ENCODE measurements at regions not wholly inside any gene's neighbourhood (a gene's known extent, or its start where the extent isn't known, plus 50 kb on each side); places are given as distances from the start of the nearest gene placed in this dataset.

DNA sequence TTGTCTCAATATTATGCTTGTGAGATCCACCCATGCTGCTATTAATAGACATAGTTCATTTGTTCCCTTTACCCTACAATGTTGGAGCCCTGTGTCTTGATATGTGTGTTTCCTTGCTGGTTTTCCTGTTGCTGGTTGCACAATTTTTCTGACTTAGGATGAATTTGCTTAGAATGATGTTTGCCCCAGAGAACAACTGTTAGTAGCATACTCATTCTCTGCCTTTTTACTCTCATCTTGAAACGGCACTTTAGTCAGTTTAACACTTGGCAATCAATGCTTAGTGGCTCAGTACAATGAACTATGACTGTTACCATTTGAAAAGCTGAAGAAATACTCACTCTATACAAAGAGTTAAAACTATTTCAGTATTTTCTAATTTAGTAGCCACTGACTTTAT, 158.8 kb upstream of the NDST4 start:
- H3K27me3 Mint-ChIP-seq (ENCODE audit: insufficient read depth): peaks cover 5% of the 10 kb centered on the region
- no peak overlapping the region for H3K4me3 Mint-ChIP-seq
- peaks cover 1% of the 10 kb centered on the region for H3K9me3 Mint-ChIP-seq
- peaks cover 3% of the 10 kb centered on the region for H3K4me1 ChIP-seq (ENCODE audit: control insufficient read depth, insufficient read depth, low read length)
- no peaks in the 10 kb centered on the region for H3K36me3 ChIP-seq (ENCODE audit: control insufficient read depth, insufficient read depth, low read length)
- DNase-seq: no peak
- H3K9ac ChIP-seq (ENCODE audit: extremely low read depth, low read length, poor library complexity, severe bottlenecking): no peak overlapping the region
- TF ChIP-seq, protein P1, sequence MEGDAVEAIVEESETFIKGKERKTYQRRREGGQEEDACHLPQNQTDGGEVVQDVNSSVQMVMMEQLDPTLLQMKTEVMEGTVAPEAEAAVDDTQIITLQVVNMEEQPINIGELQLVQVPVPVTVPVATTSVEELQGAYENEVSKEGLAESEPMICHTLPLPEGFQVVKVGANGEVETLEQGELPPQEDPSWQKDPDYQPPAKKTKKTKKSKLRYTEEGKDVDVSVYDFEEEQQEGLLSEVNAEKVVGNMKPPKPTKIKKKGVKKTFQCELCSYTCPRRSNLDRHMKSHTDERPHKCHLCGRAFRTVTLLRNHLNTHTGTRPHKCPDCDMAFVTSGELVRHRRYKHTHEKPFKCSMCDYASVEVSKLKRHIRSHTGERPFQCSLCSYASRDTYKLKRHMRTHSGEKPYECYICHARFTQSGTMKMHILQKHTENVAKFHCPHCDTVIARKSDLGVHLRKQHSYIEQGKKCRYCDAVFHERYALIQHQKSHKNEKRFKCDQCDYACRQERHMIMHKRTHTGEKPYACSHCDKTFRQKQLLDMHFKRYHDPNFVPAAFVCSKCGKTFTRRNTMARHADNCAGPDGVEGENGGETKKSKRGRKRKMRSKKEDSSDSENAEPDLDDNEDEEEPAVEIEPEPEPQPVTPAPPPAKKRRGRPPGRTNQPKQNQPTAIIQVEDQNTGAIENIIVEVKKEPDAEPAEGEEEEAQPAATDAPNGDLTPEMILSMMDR (conservative IDR thresholded peaks at IDR 0.05): no peak
- 90% methylated on average over 1 of the region's 1 CpG; no CpG with 5 or more reads in 1 of the 2 experiments for WGBS, 2 experiments (ENCODE audit: insufficient coverage in 1 of 2, insufficient read length in 1 of 2)
- H3K36me3 Mint-ChIP-seq (ENCODE audit: low read depth): no peaks in the 10 kb centered on the region
- no peaks in the 10 kb centered on the region for H3K27me3 ChIP-seq (ENCODE audit: control insufficient read depth, insufficient read depth, low read length, poor library complexity, severe bottlenecking)
- no peak overlapping the region for H3K4me3 ChIP-seq (ENCODE audit: low read length)
- peaks cover 19% of the 10 kb centered on the region for H3K4me1 Mint-ChIP-seq
- H3K9me3 ChIP-seq (ENCODE audit: control insufficient read depth, low read length): no peaks in the 10 kb centered on the region
- no peak overlapping the region for H3K27ac Mint-ChIP-seq
- no peak overlapping the region for H3K27ac ChIP-seq (ENCODE audit: low read depth, low read length)

DNA sequence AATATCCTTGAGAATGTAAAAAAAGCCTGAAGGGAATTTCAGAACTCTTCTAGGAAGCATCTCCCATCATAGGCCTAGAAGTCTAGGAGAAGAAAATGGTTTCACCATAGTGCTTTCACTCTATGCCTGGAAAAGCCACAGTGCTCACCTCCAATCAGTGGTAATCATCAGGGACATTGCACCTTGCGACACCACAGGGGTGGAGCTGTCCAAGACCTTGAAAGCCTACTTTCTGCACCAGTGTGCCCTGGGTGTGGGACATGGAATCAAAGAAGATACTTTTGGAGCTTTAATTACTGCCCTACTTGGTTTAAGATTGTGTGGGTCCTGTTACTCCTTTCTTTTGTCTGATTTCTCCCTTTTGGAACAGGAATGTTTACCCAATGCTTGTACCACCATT, 146.8 kb upstream of the NDST4 start:
- no peaks in the 10 kb centered on the region for H3K9me3 Mint-ChIP-seq
- H3K27ac ChIP-seq (ENCODE audit: low read depth, low read length): no peak overlapping the region
- no peak overlapping the region for H3K4me3 Mint-ChIP-seq
- no peak overlapping the region for H3K9ac ChIP-seq (ENCODE audit: extremely low read depth, low read length, poor library complexity, severe bottlenecking)
- H3K9me3 ChIP-seq (ENCODE audit: control insufficient read depth, low read length): no peaks in the 10 kb centered on the region
- H3K27me3 Mint-ChIP-seq (ENCODE audit: insufficient read depth): no peaks in the 10 kb centered on the region
- DNase-seq: no peak
- 98% methylated on average over 1 of the region's 1 CpG; no CpG with 5 or more reads in 1 of the 2 experiments for WGBS, 2 experiments (ENCODE audit: insufficient coverage in 1 of 2, insufficient read length in 1 of 2)
- H3K4me3 ChIP-seq (ENCODE audit: low read length): no peak overlapping the region
- no peaks in the 10 kb centered on the region for H3K36me3 ChIP-seq (ENCODE audit: control insufficient read depth, insufficient read depth, low read length)
- TF ChIP-seq, protein P1 (conservative IDR thresholded peaks at IDR 0.05): no peak
- H3K27me3 ChIP-seq (ENCODE audit: control insufficient read depth, insufficient read depth, low read length, poor library complexity, severe bottlenecking): no peaks in the 10 kb centered on the region
- no peak overlapping the region for H3K27ac Mint-ChIP-seq
- H3K4me1 ChIP-seq (ENCODE audit: control insufficient read depth, insufficient read depth, low read length): no peaks in the 10 kb centered on the region
- no peaks in the 10 kb centered on the region for H3K36me3 Mint-ChIP-seq (ENCODE audit: low read depth)
- peaks cover 3% of the 10 kb centered on the region for H3K4me1 Mint-ChIP-seq

DNA sequence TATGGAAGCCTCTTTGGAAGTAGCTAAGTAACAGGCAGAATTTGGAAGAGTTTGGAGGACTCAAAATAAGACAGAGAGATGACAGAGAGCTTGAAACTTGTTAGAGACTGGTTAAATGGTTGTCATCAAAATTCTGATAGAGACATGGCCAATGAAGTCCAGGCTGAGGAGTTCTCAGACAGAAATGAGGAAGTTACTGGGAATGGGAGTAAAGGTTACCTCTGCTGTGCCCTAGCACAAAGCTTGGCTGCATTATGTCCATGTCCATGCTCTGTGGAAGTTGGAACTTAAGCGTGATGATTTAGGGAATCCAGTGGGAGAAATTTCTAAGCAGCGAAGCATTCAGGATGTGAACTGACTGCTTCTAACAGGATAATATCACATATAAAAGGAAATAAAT, 146.2 kb upstream of the NDST4 start:
- TF ChIP-seq, protein P1 (conservative IDR thresholded peaks at IDR 0.05): no peak
- DNase-seq: no peak
- no peak overlapping the region for H3K4me3 Mint-ChIP-seq
- Histone ChIP-seq H3K9me3 (ENCODE audit: control insufficient read depth, low read length) (no peaks in the 10 kb centered on the region), H3K9ac (ENCODE audit: extremely low read depth, low read length, poor library complexity, severe bottlenecking) (no peak overlapping the region), H3K27ac (ENCODE audit: low read depth, low read length) (no peak overlapping the region), H3K4me3 (ENCODE audit: low read length) (no peak overlapping the region), H3K36me3 (ENCODE audit: control insufficient read depth, insufficient read depth, low read length) (no peaks in the 10 kb centered on the region), H3K27me3 (ENCODE audit: control insufficient read depth, insufficient read depth, low read length, poor library complexity, severe bottlenecking) (no peaks in the 10 kb centered on the region), H3K4me1 (ENCODE audit: control insufficient read depth, insufficient read depth, low read length) (no peaks in the 10 kb centered on the region)
- WGBS, 2 experiments (ENCODE audit: insufficient coverage in 1 of 2, insufficient read length in 1 of 2): 100% methylated on average over 2 of the region's 2 CpGs; no CpG with 5 or more reads in 1 of the 2 experiments
- H3K4me1 Mint-ChIP-seq: peaks cover 5% of the 10 kb centered on the region
- no peaks in the 10 kb centered on the region for H3K9me3 Mint-ChIP-seq
- H3K27ac Mint-ChIP-seq: no peak overlapping the region
- no peaks in the 10 kb centered on the region for H3K27me3 Mint-ChIP-seq (ENCODE audit: insufficient read depth)
- H3K36me3 Mint-ChIP-seq (ENCODE audit: low read depth): no peaks in the 10 kb centered on the region

All from endodermal cell (in vitro differentiated cells).